ENCODE measurements at regions not wholly inside any gene's neighbourhood (a gene's known extent, or its start where the extent isn't known, plus 50 kb on each side); places are given as distances from the start of the nearest gene placed in this dataset.

DNA sequence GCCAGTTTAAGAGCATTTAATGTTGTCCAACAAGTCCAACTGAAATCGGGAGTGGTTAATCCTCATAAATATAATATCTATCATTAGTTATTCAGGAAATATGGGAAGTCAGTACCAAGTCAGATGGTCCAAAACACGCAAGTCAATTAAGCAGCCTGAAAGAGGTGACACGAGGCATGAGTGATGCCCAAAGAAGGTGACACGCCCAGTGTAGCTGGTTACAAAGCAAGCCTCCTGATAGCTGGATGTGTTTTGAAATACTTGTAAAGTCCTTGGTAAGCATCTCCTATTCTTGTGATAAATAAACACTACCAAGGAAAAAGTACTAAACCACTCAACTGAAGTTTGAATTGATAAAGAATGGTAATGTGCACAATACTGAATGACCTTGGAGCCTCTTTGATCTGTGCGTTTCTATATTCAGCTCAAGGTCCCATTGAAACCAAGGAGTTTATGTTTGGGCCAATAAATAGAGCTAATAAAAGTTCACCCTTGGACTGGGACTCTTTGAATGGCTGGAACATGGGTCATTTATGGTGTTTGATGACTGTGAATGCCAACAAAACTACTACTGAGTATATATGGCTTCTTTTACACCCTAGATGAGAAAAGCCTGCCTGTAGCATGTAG is 93.2 kb upstream of the KLF3 start:
- TF ChIP-seq, protein P1, sequence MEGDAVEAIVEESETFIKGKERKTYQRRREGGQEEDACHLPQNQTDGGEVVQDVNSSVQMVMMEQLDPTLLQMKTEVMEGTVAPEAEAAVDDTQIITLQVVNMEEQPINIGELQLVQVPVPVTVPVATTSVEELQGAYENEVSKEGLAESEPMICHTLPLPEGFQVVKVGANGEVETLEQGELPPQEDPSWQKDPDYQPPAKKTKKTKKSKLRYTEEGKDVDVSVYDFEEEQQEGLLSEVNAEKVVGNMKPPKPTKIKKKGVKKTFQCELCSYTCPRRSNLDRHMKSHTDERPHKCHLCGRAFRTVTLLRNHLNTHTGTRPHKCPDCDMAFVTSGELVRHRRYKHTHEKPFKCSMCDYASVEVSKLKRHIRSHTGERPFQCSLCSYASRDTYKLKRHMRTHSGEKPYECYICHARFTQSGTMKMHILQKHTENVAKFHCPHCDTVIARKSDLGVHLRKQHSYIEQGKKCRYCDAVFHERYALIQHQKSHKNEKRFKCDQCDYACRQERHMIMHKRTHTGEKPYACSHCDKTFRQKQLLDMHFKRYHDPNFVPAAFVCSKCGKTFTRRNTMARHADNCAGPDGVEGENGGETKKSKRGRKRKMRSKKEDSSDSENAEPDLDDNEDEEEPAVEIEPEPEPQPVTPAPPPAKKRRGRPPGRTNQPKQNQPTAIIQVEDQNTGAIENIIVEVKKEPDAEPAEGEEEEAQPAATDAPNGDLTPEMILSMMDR (IDR thresholded peaks at IDR 0.05; ENCODE audit: low read depth, low read length), result no peak
- in situ Hi-C loops (cut with HindIII; ENCODE audit: low sequenced_read_pairs), result no loop called here
- no peak for DNase-seq (ENCODE audit: low read depth, low spot score)
- H3K4me3 ChIP-seq (ENCODE audit: low read depth, low read length), result no peak overlapping the region

DNA sequence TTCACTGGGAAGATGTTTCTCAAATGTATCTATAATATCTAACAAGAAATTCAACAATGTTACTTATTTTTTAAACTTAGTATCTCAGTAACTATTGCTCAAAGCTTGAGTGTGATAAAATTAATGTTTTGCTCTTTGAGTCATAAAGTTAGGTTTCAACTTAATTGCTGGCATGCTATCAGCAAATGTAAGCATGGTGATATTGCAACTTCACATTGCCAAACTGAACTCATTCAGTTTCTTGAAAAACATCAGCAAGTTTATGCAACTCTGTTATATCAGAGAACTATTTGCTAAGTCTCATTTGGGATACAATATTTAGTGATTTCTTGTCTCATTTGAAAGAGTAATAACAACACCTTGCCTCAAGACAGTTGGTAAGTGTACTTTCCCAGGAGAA is 91.2 kb upstream of the KLF3 start:
- no peak for DNase-seq (ENCODE audit: low read depth, low spot score)
- no peak overlapping the region for H3K4me3 ChIP-seq (ENCODE audit: low read depth, low read length)
- in situ Hi-C loops (cut with HindIII; ENCODE audit: low sequenced_read_pairs), result no loop called here
- TF ChIP-seq, protein P1 (IDR thresholded peaks at IDR 0.05; ENCODE audit: low read depth, low read length), result no peak

DNA sequence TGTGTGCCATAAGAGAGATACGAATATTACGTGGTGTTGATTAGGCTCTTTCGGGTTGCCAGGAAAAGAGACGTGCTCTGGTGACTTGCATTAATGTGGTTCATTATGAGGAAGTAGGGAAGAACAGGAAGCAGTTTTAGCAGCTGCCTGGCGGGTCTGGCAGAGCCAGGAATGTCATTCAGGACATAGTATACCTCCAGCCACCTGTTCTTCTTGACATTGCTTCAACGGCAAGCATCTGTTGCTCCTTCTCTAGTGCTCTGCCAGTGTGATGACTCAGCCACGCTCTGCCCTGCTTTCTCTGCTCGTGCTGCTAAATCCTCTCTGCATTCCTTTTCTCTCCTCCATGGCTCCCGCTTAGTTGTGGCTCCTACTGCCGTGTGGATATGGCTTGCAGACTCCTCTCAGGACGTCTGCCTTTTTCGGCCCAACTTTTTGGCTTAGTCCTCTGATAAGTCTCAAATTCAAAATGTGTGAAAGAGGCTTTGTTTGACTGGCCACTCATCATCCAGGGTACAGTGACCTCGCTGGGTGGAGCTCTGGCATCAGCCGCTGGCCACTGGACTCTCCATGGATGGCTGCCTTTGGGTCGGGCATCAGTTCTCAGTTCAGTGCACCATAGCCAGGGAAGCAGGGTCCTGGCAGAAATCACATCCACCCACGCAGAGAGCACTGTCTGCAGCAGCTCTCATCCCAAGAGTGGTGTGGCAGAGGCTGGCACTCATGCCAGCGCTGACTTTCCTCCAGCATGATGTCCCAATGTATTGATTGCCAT is 89.3 kb upstream of the KLF3 start:
- TF ChIP-seq, protein P1 (IDR thresholded peaks at IDR 0.05; ENCODE audit: low read depth, low read length), result no peak

DNA sequence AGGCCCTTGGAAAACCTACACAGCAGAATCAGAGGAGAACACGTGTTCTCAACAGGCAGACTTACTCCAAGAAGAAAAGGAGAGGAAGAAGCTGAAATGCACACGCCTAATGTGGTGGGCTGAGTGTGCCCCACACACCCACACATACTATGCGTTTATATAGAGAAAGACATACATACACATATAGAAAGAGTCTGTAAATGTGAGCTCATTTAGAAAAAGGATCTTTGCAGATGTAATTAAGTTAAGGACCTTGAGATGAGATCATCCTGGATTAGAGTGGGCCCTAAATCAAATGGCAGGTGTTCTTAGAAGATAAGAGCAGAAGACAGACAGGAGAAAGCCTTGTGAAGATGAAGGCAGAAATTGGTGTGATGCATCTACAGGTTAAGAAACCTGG is 87.2 kb upstream of the KLF3 start:
- TF ChIP-seq, protein P1 (IDR thresholded peaks at IDR 0.05; ENCODE audit: low read depth, low read length), result no peak
- in situ Hi-C loops (cut with HindIII; ENCODE audit: low sequenced_read_pairs), result no loop called here
- no peak overlapping the region for H3K4me3 ChIP-seq (ENCODE audit: low read depth, low read length)
- no peak for DNase-seq (ENCODE audit: low read depth, low spot score)

More for the DNA sequence above, 89.3 kb upstream of the KLF3 start:
- in situ Hi-C loops (cut with HindIII; ENCODE audit: low sequenced_read_pairs), result no loop called here
- no peak for DNase-seq (ENCODE audit: low read depth, low spot score)
- no peak overlapping the region for H3K4me3 ChIP-seq (ENCODE audit: low read depth, low read length)

DNA sequence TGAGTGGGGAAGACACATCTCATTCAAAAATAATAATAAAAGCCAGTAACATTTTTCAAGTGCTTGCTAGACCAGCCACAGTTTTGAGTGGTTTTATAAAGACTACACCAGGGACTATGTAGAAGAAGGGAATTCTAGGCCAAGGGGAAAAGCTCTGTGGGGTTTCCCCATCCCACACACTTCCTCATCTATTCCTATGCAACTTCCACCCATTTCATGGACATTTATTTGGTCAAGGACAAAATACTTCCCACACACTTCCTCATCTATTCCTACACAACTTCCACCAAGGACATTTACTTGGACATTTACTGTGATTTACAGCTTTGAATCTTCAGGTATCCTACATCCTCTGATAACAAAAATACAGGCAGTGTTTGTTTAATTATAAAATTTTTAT is 86.5 kb upstream of the KLF3 start:
- TF ChIP-seq, protein P1 (IDR thresholded peaks at IDR 0.05; ENCODE audit: low read depth, low read length), result no peak
- in situ Hi-C loops (cut with HindIII; ENCODE audit: low sequenced_read_pairs), result no loop called here
- no peak for DNase-seq (ENCODE audit: low read depth, low spot score)
- no peak overlapping the region for H3K4me3 ChIP-seq (ENCODE audit: low read depth, low read length)

DNA sequence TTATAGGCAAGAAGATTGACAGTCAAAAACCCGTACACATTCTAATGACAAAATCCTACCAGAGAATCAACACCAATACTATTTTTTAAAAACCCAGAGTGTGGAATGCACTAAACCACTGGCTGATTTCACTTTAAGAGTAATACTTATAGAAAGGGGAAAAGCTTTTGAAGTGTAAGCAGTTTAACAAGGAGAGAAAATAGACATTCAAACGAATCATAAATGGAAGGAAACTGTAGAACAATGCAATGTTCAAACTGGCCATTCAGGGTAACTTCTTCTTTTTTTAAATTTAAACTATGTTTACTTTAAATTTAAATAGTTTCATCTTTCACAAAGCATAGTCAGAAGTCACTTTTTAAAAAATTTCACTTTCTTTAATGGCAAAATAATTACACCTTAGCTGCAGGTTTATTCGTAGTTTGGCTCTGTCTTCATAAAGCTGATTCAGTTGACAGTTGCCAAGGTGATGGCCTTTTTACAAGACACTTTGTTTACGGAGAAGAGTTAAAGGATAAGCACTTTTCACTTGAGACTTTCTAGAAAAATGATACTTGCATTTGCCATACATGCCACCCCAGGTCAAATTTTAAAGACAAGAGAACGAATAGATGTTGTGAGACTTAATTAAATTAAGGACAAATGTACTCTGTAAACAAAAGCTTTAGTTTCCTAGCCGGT is 82.4 kb upstream of the KLF3 start:
- TF ChIP-seq, protein P1 (IDR thresholded peaks at IDR 0.05; ENCODE audit: low read depth, low read length), result no peak
- DNase-seq (ENCODE audit: low read depth, low spot score), result no peak
- no peak overlapping the region for H3K4me3 ChIP-seq (ENCODE audit: low read depth, low read length)
- in situ Hi-C loops (cut with HindIII; ENCODE audit: low sequenced_read_pairs), result no loop called here

Data from astrocyte of the spinal cord (primary cell).